ENCODE measurements at regions not wholly inside any gene's neighbourhood (a gene's known extent, or its start where the extent isn't known, plus 50 kb on each side); places are given as distances from the start of the nearest gene placed in this dataset.
"Not testable (repeated sequence)": the region's sequence is repeated elsewhere in the genome, so short reads cannot be mapped to it uniquely, and the experiment has no call there.

GRCh38 chr1:146326863-146327262 is 98.0 kb upstream of the NOTCH2NLA start:
- not testable (repeated sequence) for DNase-seq (ENCODE audit: low read depth)

GRCh38 chr1:146324463-146324862 is 95.6 kb upstream of the NOTCH2NLA start:
- not testable (repeated sequence) for DNase-seq (ENCODE audit: low read depth)

- not testable (repeated sequence) for DNase-seq (ENCODE audit: low read depth)
Measured at GRCh38 chr1:146323302-146323701, 94.5 kb upstream of the NOTCH2NLA start.

- DNase-seq (ENCODE audit: low read depth) = not testable (repeated sequence)
Measured at GRCh38 chr1:146322893-146323292, 94.1 kb upstream of the NOTCH2NLA start.

GRCh38 chr1:146318715-146319114 is 89.9 kb upstream of the NOTCH2NLA start:
- not testable (repeated sequence) for DNase-seq (ENCODE audit: low read depth)

- DNase-seq (ENCODE audit: low read depth) = not testable (repeated sequence)
Measured at GRCh38 chr1:146317785-146318184, 89.0 kb upstream of the NOTCH2NLA start.

- DNase-seq (ENCODE audit: low read depth) = not testable (repeated sequence)
Measured at GRCh38 chr1:146314449-146315246, 85.8 kb upstream of the NOTCH2NLA start.

- not testable (repeated sequence) for DNase-seq (ENCODE audit: low read depth)
Measured at GRCh38 chr1:146310579-146310978, 81.8 kb upstream of the NOTCH2NLA start.

- not testable (repeated sequence) for DNase-seq (ENCODE audit: low read depth)
Measured at GRCh38 chr1:146309427-146309826, 80.6 kb upstream of the NOTCH2NLA start.

GRCh38 chr1:146308892-146309291 is 80.1 kb upstream of the NOTCH2NLA start:
- DNase-seq (ENCODE audit: low read depth) = not testable (repeated sequence)

- not testable (repeated sequence) for DNase-seq (ENCODE audit: low read depth)
Measured at GRCh38 chr1:146308152-146308551, 79.3 kb upstream of the NOTCH2NLA start.

GRCh38 chr1:146307632-146308031 is 78.8 kb upstream of the NOTCH2NLA start:
- DNase-seq (ENCODE audit: low read depth) = not testable (repeated sequence)

GRCh38 chr1:146306651-146307050 is 77.8 kb upstream of the NOTCH2NLA start:
- not testable (repeated sequence) for DNase-seq (ENCODE audit: low read depth)

- DNase-seq (ENCODE audit: low read depth) = not testable (repeated sequence)
Measured at GRCh38 chr1:146305442-146305841, 76.6 kb upstream of the NOTCH2NLA start.

GRCh38 chr1:146298575-146298897 is 69.7 kb upstream of the NOTCH2NLA start:
- DNase-seq (ENCODE audit: low read depth) = not testable (repeated sequence)

- not testable (repeated sequence) for DNase-seq (ENCODE audit: low read depth)
Measured at GRCh38 chr1:146297781-146298574, 69.2 kb upstream of the NOTCH2NLA start.

- not testable (repeated sequence) for DNase-seq (ENCODE audit: low read depth)
Measured at GRCh38 chr1:146292940-146293936, 64.4 kb upstream of the NOTCH2NLA start.

GRCh38 chr1:146292424-146292823 is 63.6 kb upstream of the NOTCH2NLA start:
- DNase-seq (ENCODE audit: low read depth) = not testable (repeated sequence)

GRCh38 chr1:146287881-146288280 is 59.1 kb upstream of the NOTCH2NLA start:
- not testable (repeated sequence) for DNase-seq (ENCODE audit: low read depth)

- DNase-seq (ENCODE audit: low read depth) = not testable (repeated sequence)
Measured at GRCh38 chr1:146284760-146285159, 55.9 kb upstream of the NOTCH2NLA start.

GRCh38 chr1:146283527-146283880 is 54.7 kb upstream of the NOTCH2NLA start:
- DNase-seq (ENCODE audit: low read depth) = not testable (repeated sequence)

Data from iris pigment epithelial cell (primary cell).